NCI-H446 (cell line): ENCODE measurements at regions not wholly inside any gene's neighbourhood (a gene's known extent, or its start where the extent isn't known, plus 50 kb on each side); places are given as distances from the start of the nearest gene placed in this dataset.

ENCODE experiments used
- DNase-seq, 2 experiments: peaks; one replicate each; lab custom pipeline; 2025; lab: John Stamatoyannopoulos, UW

DNA sequence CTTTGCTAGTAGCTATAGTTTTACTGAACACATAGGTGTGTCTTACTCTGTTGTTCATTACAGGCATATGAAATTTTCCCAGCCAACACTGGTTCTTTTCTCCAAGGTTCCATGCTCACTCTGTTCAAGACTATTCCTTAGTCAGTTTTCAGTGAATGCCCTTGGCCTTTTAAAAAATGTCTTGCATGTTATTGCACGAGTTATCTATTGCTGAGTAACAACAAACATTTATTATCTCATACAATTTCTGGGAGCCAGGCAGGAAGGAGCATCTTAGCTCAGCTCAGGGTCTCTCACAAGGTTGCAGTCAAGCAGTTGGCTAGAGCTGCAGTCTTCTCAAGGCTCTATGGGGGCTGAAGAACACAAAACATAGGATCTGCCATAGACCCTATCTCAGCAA is 223.5 kb downstream of the BTG1 start:
- DNase-seq = no peak

DNA sequence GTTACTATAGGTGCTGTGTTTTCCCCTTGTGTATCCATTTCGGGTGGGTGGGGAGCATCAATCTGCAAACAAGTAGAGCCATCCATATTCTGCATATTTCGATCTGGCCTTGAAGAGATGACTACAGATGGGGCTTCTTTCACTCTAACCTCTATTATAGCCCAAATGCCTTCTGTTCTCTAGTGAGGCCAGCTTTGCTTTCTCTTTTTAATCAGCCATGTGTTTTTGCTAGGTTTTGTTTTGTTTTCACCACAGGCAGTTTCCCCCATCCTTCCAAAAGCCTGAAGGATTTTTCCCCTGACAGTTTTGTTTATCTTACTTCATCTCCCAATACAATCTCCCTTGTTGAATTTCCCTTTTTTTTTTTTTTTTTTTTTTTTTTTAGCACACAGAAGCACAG is 224.1 kb downstream of the BTG1 start:
- peak in 1 of 2 experiments; percentile 19 for DNase-seq

DNA sequence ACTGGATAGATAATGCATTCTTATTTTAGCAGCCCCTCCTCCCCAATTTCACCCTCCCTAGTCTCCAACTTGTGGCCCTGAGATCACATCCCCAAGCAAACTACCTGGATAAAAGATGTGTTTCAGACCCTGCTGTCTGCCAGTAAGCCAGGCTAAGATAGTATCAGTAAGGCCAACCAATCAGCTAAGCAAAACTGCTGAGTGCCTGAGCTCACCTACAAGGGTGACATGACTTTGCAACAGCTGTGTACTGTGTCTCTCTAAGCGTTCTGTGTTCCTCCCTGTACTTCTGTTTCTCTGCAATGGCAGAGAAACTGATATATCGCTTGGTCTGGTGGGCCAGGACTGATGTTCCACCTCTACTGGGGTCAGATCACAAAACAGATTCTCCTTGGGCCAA is 224.9 kb downstream of the BTG1 start:
- DNase-seq = no peak

DNA sequence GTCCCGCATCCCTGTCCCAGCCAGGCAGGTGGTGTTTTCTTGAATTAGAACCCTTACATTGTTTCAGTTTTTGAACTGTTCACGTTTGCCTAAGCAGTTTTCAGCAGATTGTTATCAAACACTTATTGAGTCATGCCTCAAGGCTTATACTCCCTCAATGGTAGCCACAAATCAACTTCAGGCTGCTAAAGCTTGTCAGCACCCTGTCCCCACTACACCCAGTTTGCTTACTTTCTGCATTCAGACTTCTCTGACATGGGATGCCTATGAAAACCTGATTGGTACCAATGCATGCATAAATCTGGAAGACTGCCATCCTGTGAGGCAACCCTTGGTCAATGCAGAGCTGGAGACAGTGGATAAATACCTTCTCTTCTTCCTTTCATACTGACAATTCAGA is 225.4 kb downstream of the BTG1 start:
- DNase-seq = peak in 1 of 2 experiments; percentile 35

DNA sequence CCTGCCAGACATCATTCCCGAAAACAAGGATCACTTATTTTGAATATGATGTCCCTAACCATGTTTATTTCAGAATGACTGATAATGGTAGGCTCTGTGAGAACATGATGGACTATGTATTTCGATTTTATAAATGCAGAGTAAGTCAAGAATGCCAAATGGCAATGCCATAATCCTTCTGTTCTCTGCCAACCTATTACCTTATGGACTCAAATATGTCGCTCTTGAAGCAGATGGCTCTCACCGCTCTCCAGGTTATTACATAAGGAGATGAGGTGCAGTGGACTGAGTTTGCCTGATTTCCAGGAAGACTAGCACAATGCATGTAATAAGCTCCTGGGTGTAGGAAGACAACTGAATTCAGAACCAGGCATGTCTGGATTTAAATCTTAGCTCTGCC is 227.2 kb downstream of the BTG1 start:
- peak in 1 of 2 experiments; percentile 28 for DNase-seq

DNA sequence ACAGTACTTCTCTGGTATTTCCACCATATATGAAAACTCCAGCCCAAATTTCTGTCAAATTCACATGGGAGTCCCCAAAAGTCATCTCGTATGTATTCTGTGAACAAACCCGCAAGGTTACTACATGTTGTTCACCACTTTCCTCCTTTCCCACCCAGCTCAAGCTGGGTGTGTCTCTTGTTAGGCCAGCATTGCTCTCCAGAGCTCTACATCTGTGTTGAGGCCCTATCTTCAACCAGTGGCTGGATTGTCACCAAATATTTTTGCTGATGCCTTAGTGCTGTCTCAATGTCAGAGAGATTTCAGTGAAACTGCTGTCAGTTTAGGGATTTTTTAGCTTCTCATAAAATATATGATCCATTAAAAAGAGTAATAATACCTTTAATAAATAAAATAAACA is 230.9 kb downstream of the BTG1 start:
- DNase-seq = no peak

DNA sequence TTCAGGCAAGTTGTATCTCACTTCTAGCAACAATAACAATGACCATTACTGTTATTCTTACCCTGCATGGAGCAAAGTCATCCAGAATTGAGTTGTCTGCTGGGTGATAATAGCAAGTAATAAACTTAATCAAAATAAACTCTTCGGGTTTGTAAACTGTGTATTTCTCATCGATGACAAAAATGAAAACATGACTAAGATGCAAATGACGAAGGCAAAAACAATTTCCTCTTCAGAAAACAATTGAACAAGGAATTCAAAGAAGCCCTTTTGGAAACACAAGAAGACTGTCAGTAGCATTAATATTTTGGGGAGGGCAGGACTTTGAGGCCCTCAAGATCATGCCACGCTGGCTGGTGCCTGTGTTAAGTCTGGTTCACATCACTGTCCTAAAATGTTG is 232.0 kb downstream of the BTG1 start:
- no peak for DNase-seq

DNA sequence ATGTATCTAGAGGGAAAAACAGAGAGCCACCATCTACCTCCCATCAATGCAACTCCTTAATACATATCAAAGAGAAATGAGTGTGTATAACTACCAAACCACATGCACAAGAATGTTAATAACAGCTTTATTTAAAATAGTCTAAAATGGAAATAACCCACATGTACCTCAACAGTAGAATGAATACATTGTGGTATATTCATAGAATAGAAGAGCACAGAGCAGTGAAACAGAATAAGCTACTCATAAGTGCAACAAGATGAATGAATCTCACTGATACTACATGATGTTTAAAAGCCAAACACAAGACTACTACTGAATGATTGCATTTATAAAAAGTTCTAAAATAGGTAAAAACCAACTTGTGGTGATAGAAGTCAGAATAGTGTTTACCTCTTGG is 232.5 kb downstream of the BTG1 start:
- DNase-seq = no peak

DNA sequence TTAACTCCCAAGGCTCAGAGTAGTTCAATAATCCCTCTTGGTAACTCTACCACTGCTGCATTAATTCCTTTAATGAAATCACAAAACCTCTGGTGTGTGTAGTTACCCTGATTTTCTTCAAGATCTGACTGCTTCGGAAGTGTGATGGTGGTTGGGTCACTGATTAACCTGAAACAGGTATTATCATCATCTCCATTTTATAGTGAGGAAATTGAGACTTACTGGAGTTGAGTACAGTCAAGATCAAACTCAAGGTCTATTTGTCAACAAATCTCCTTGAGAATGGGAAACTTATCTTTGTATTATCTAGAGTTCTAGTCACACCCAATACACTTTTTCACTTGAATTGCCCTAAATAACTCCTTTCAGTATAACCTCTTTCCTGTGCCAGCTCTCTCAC is 233.5 kb downstream of the BTG1 start:
- no peak for DNase-seq

DNA sequence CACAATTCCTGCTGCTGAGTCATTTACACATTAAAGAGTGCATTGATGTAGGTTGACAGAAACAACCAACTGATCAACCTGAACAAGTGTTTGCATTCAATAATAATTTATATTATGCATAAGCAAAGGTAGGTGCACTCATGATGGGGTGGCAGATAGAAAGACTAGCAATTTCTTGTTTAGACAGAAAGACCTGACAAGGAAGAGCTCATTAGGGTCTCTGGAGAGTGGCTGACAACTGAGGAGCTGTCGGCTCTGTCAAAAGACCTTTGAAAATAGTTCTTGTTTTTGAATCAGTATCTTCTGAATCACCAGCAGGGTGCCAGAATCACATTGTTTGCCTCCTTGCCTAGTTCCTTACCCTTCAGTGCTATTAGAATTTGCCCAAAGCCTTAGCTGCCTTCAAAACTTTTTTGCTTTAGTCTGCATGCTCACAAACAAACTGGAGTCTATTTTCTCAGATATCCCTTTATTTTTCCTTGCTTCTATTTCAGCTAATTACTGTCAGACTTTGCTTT is 234.7 kb downstream of the BTG1 start:
- DNase-seq = no peak

DNA sequence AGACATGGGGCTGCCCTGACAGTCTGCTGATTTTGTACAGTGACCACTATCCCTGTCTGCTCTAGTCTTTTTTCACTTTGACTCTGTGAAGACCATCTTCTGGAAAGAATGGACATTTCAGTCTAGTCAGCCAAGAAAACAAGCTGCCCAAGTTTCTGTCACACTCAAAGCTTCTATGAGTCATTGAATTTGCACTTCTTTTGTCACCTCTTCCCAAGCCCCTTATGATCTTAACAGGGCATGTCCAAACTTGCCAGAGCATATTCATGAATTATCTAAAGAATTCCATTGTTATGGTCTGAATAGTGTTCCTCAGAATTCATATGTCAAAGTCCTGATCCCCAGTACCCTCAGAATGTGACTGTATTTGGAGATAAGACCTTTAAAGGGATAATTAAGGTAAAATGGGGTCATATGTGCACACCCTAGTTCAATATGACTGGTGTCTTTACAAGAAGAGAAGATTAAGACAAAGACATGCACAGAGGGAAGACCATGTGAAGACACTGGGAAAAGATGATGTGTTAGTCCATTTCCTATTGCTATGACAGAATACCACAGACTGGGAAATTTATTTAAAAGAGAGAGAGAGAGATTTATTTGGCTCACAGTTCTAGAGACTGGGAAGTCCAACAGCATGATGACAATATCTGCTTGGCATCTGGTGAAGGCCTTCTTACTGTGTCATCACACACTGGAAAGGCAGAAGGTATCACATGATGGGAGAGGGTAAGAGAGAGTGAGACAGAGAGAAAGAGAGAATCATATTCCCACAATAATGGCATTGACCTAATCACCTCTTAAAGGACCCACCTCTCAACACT is 242.6 kb downstream of the BTG1 start:
- DNase-seq = no peak

DNA sequence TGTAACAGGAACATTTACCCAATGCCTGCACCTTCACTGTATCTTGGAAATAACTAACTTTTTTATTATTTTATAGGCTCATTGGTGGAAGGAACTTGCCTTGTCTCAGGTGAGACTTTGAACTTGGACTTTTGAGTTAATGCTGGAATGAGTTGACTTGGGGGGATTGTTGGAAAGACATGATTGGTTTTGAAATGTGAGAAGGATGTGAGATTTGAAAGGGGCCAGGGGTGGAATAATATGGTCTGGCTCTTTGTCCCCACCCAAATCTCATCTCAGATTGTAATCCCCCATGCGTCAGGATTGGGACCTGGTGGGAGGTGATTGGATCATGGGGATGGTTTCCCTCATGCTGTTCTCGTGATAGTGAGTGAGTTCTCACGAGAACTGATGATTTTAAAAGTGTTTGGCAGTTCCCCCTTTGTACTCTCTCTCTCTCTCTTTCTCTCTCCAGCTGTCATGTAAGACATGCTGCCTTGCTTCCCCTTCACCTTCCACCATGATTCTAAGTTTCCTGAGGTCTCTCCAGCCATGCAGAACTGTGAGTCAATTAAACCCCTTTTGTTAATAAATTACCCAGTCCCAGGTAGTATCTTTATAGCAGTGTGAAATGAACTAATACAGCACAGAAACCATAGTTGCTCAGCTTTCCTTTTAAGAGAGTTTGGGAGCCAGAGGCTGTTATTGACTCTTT is 244.1 kb downstream of the BTG1 start:
- DNase-seq = no peak

DNA sequence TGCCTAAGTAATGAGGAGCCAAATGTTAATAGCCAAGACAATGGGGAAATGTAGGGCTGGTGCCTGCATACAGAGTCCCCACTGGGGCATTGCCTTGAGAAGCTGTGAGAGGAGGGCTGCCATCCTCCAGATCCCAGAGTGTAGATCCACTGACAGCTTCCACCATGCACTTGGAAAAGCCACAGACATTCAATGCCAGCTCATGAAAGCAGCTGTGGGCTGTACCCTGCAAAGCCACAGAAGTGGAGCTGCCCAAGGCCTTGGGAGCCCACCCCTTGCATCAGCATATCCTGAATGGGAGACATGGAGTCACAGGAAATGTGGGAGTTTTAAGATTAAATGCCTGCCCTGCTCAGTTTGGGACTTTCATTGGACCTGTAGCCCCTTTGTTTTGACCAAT is 244.7 kb downstream of the BTG1 start:
- DNase-seq = no peak

DNA sequence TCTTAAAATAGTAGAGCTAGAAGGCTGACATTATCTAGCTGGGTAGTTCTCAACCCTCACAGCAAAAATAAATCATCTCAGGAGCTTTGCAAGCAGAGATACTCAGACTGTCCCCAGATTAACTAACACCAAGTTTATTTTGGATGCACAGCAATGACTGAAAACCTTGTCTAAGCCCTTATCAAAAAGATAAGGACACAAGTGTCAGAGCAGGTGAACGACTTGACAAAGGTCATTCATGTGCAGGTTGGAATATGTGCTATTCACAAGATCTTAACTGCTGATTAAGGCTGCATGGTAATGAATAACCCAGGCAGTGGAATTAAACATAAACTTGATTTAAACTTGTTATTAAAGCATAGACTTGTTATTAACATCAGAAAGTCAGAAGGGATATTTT is 246.6 kb downstream of the BTG1 start:
- DNase-seq = no peak

DNA sequence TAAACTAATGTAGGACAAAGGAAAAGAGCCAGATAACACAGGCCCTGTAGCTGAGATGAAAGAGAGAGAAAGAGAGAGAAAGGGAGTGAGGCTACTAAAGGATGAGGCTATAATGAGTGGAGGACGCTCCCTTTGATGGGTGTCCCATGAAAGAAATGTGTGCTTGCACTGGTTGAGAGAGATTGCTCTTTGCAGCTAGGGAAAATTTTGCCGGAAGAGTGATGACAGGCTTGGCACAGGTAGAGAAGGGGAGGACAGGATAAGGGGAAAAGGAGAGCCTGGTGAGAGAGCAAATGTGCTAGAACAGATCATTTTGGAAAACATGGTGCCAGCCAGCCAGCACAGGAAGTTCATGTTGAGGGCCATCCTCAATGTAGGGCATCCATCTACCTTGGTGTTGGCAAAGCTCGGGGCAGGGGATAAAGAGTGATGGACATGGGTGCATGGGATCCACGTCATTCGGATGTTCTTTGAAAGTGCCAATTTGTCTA is 248.6 kb downstream of the BTG1 start:
- DNase-seq = no peak

DNA sequence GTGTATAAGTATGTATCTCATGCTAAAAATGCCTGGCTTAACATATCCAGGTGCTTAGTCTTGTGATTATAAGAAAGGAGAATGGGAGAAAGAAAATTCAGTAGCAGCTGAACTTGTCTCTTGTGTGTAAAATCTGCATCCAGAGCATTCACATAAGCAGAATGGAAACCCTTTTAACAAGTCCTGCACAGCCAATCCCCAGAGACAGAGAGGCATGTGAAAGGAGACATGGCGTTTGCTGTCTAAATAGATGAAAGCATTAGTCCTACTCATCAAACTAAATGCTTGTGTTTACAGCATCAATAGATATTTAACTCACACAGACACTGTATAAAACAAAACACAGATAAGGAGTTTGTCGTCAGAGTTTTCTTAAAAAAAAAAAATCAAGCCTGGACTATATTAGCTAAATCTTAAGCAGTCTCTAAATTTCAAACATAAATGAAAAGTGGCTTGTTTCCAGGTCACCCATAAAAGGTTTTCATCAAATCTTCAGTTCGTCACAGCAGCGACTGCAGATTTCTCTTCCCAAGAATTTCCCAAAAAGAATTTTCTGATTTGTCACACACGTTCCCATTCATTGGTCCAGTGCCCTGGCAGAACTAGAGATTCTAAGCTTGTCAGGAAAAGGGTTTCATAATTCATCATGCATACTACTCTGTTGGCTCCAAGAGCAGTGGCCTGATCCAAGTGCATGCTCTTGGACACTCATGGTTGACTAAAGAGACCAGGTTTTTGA is 249.2 kb downstream of the BTG1 start:
- peak in 1 of 2 experiments; percentile 2 for DNase-seq

DNA sequence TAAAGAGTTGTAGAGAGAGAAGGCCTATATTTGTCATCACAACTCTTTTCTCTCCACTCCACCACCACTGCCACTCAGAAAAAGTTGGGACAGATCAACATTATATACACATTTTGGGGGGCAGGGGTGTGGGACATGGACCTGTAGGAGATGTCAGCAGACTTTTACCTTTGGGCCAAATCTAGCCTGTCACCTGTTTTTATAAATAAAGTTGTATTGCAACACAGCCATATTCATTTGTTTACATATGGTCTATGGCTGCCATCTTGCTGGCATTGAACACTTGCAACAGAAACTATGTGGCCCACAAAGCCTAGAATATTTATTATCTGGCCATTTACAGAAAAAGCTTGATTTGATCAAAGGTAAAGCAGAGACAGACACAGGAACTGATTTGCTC is 250.7 kb downstream of the BTG1 start:
- no peak for DNase-seq

DNA sequence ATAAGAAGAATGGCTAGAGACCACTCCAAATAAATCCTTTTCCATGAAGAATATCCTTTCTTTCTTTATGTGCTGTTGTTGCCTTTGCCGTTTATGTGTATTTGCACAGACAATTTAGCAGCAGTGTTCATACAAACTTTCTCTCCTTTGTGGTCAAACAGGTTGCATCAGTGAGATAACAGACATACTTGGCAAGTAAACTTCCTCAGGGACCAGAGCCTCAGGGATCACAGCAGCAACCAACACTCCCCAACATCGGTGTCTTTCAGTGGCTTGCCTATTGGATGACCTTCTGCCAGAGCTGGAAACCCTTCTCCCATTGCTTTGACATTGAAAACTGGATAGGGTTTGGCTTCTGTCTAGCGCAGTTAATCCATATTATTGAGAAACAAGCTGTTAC is 252.2 kb downstream of the BTG1 start:
- DNase-seq = peak in 1 of 2 experiments; percentile 1

DNA sequence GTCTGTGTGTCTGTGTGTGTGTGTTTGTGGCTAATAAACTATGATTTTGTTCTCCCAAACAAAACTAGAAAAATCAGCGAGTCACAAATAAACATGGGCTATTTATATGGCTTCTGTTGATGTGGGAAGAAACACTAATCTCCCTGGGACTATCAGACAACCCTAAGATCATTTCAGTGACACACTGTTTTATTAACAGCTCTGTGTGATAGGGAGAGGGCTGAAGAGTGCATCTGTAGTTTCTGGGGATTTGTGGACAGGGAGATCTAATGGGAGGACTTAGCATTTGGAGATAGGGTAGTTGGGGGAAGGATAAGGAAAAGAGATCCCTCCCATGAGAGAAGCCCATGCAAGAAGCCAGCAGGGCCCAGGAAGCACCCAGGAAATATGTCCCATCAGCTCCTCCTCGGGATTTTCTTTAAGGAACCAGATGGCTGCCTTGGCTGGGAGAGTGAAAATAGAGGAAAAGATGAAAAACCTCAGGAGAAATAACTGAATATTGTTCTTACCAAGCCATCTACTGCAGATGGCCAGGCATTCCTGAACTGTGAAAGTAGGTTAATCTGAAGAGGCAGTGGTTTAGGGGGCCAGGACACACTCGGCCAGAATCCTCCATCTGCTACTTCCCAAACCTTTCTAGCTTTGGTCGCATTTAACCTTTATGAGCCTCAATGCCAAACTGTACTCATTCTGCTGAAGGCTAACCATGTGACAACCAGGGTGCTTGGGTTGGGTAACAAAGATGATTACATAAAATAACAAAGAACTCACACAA is 253.4 kb downstream of the BTG1 start:
- DNase-seq = peak in 1 of 2 experiments; percentile 32

DNA sequence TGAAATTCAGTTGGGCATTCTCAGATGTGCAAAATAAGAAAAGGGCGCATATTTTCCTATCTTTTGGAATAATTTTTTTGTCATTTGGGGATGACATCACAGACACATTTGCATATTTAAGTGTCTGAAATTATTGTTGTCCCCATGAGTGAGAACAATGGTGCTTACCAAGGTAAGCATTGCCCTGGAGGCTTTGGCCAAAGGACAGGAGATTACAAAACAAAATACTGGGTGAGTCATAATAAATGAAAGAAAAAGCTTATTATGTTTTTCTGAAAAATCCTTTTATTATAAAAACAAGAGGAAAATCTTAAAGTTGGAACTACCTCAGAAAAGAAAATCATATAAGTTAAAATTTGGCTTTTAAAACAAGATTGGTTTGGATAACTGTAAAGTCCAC is 254.9 kb downstream of the BTG1 start:
- no peak for DNase-seq

DNA sequence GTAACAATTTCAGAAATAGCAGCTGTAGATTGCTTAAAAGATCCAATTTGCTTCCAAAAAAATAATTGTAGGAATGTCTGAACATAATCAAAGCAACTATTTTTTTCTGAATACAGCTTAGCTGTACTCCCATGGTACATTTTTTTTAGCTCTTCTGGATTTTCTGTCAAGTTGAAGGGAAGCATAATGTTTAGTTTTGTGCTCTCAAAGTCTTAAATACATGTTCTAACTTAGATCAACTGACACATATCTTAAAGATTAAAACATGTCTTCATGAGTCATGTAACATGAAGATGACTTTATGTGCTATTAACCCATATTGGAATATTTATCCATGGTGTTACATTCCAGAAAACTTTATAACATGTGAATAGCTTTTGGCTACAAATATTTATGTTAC is 255.7 kb downstream of the BTG1 start:
- no peak for DNase-seq

DNA sequence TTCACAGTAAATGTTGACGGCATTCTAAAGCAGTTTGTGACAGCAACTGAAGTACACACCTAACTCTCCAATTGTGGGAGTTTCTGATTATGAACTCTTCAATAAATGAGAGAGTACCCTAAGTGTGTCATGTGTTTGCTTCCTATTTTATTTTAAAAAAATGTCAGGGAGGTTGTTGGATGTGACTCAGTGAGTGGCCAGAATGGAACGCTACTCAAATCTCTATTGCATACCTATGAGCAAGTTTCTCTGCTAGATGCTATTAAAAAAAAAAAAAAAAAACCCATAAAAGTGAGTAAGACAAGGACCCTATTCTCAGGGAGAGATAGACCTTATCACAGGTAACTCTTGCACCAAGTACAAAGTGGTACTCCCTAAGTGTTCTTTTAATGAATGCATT is 256.6 kb downstream of the BTG1 start:
- no peak for DNase-seq
